Common myeloid progenitor, CD34-positive (primary cell): ENCODE measurements at regions not wholly inside any gene's neighbourhood (a gene's known extent, or its start where the extent isn't known, plus 50 kb on each side); places are given as distances from the start of the nearest gene placed in this dataset.
"Not testable (repeated sequence)": the region's sequence is repeated elsewhere in the genome, so short reads cannot be mapped to it uniquely, and the experiment has no call there.

Experiments used
- CTCF ChIA-PET: fragments of 350-600 bp; sonication (Branson Sonifier 250); formaldehyde crosslinking; loops from one replicate; lab custom pipeline; 2021; ENCODE audit warnings: antibody characterized with exemption; lab: Charles Lee
- POLR2A ChIA-PET: fragments of 350-600 bp; sonication (Branson Sonifier 250); formaldehyde crosslinking; loops from one replicate; lab custom pipeline; 2021; ENCODE audit warnings: antibody characterized with exemption; lab: Charles Lee
- DNase-seq, 3 donors: peaks; one replicate each; pipeline versions ENCODE4 v3.0.0 to v3.0.0-alpha.2; 2013
- H3K27ac ChIP-seq, 2 experiments: 1 replicate in 1 of 2; 2 replicates in 1 of 2; pipeline ENCODE4 v1.7.0; 2013; ENCODE audit warnings: inconsistent platforms in 2 of 2, low read length in 2 of 2, mild to moderate bottlenecking in 2 of 2, low read depth in 1 of 2, moderate library complexity in 1 of 2; ENCODE audit not compliant: severe bottlenecking in 2 of 2, insufficient read depth in 1 of 2, poor library complexity in 1 of 2
- H3K27me3 ChIP-seq, 5 experiments: replicated peaks in 2 of 5; 1 replicate in 3 of 5; 2 replicates in 2 of 5; pipeline versions ENCODE4 v1.6.1 to v1.7.0; 2013; ENCODE audit warnings: low read length in 4 of 5, mild to moderate bottlenecking in 2 of 5, moderate library complexity in 2 of 5, inconsistent platforms in 1 of 5; ENCODE audit not compliant: insufficient read depth in 5 of 5, control insufficient read depth in 4 of 5
- H3K36me3 ChIP-seq, 4 experiments: 1 replicate in 2 of 4; 2 replicates in 2 of 4; pipeline versions ENCODE4 v1.6.1 to v1.7.0; 2013; ENCODE audit warnings: low read length in 3 of 4, control low read depth in 1 of 4, mild to moderate bottlenecking in 1 of 4; ENCODE audit not compliant: control insufficient read depth in 4 of 4, insufficient read depth in 4 of 4
- H3K4me1 ChIP-seq, 4 experiments: 1 replicate in 3 of 4; 2 replicates in 1 of 4; pipeline versions ENCODE4 v1.6.1 to v1.7.1; 2013; ENCODE audit warnings: low read length in 3 of 4, mild to moderate bottlenecking in 3 of 4, control low read depth in 1 of 4, inconsistent platforms in 1 of 4, moderate library complexity in 1 of 4; ENCODE audit not compliant: control insufficient read depth in 4 of 4, insufficient read depth in 4 of 4; ENCODE audit errors: control extremely low read depth in 1 of 4
- H3K4me3 ChIP-seq, 7 experiments: 1 replicate in 4 of 7; 2 replicates in 3 of 7; pipeline versions ENCODE4 v1.5.1 to v1.7.0; 2013; ENCODE audit warnings: mild to moderate bottlenecking in 7 of 7, low read length in 6 of 7, moderate library complexity in 6 of 7, inconsistent platforms in 2 of 7, low read depth in 2 of 7, control low read depth in 1 of 7; ENCODE audit not compliant: insufficient read depth in 4 of 7, control insufficient read depth in 1 of 7; ENCODE audit errors: extremely low read depth in 1 of 7
- H3K9me3 ChIP-seq, 5 experiments: 1 replicate in 4 of 5; 2 replicates in 1 of 5; pipeline versions ENCODE4 v1.6.1 to v1.7.1; 2013; ENCODE audit warnings: low read length in 4 of 5, mild to moderate bottlenecking in 2 of 5, inconsistent platforms in 1 of 5, low read depth in 1 of 5, moderate library complexity in 1 of 5; ENCODE audit not compliant: control insufficient read depth in 4 of 5, insufficient read depth in 2 of 5; ENCODE audit errors: control extremely low read depth in 1 of 5
- WGBS: methylation state at CpG from one replicate; pipeline ENCODE4 v1.1.5; 2013; ENCODE audit not compliant: insufficient coverage; 5-methylcytosine and 5-hydroxymethylcytosine counted together

DNA sequence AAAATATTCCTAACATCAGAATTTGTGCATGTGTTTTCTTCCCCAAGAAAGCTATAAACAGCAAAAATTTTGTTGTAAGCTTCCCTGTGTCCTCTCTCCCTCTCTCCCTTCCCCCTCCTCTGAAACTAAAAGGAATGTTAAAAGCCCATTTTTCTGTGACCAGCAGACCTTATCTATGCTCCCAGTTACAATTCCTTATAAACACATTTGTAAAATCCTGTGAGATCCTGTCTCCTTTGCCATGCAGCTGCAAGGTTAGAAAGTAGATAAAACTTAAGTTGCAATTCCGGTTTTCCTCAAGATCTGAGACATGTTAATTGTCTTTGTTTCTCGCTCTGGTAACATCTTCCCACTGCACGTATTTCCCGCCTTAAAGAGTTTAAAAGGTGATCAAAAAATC lies 370.3 kb upstream of the TRPC7 start:
- POLR2A ChIA-PET, H3K36me3 ChIP-seq, H3K4me3 ChIP-seq, H3K27me3 ChIP-seq, DNase-seq, H3K27ac ChIP-seq, H3K9me3 ChIP-seq, H3K4me1 ChIP-seq: not testable (repeated sequence)
- CTCF ChIA-PET: interaction anchor here (1.0 kb wide), 1 partner anchor 9 kb away, joined by 4 read pairs; no protein-coding TSS in a partner anchor
- WGBS: 70% methylated on average over 4 of the region's 4 CpGs

DNA sequence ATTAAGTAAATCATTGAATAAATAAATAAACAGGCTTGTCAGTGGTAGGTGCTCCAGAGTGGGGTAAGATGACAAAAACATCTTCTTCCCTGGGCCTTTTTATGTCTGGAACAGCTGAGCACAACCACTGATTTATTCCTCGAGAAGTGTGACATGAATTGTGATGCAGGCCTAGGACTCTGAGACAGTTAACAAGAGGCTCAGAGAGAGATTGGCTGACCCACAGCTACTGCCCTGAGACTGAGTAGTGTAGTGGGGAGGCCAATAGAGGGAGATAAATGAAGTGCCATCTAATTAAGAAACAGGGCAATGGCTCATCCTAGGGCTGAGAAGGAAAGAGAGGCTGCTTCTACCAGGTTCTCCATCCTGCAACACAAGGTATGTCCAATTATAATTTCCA lies 369.3 kb upstream of the TRPC7 start:
- H3K4me1 ChIP-seq: no peaks in the 10 kb centered on the region
- no peaks in the 10 kb centered on the region for H3K36me3 ChIP-seq
- no peaks in the 10 kb centered on the region for H3K27me3 ChIP-seq
- 100% methylated on average over 1 of the region's 1 CpG for WGBS
- H3K27ac ChIP-seq: no peak overlapping the region
- H3K9me3 ChIP-seq: peaks cover 0 to 3% (median 0%) of the 10 kb centered on the region in 5 experiments
- POLR2A ChIA-PET: no interaction called here
- no peak overlapping the region for H3K4me3 ChIP-seq
- no peak for DNase-seq
- CTCF ChIA-PET: no interaction called here

DNA sequence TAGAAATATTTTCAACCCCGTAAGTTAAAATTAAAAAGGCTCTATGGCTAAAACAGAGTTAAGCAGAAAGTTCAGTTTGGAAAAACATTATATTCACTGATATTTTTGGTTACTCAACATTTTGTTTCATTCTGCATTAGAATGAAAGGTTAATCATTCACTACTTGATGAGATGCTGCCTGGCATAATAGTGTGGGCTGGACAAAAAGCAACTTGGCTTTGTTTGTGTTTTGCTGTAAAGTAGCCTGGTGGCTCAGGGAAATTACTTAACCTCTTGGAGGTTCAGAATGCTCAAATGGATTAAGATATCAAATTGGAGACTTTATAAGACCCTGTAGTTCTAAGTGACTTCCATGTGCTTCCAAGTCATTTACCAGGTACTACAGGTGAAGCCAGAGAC lies 367.4 kb upstream of the TRPC7 start:
- Histone ChIP-seq H3K27me3 (no peaks in the 10 kb centered on the region), H3K9me3 (peaks cover 0 to 3% (median 0%) of the 10 kb centered on the region in 5 experiments), H3K4me1 (no peaks in the 10 kb centered on the region), H3K4me3 (no peak overlapping the region), H3K27ac (no peak overlapping the region), H3K36me3 (no peaks in the 10 kb centered on the region)
- DNase-seq: no peak
- ChIA-PET POLR2A (no interaction called here), CTCF (no interaction called here)
- no CpG with 5 or more reads among the region's 1 CpG for WGBS

DNA sequence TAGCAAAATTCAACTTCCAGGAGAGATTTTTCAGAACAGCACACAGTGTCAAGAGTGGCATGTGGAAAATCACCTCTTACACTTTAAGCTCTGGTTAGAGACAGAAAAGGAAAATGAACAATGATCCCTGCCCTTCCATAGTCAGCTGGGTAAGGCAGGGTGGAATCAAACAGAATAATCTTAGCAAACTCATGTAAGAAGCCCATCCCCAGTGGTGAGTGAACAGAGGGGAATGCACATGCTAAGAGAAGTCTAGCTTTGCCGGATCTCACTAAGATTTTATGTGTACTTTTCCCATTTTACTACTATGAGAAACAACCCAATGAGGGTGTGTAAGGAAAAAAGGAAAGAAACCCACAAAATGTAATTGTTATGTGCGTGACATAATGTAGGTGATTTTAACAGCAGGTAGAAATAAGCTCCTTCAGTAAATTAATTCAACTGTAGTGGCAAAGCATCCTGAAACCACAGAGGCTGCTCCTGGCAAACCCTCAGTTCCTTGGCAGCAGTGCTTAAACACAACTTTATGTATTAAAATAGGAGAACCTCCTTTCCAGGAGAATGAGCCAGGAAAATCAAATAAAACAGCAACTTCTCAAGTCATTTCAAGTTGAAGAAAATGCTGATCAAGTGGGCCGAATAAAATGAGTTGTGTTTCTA lies 366.0 kb upstream of the TRPC7 start:
- Histone ChIP-seq H3K27me3 (no peaks in the 10 kb centered on the region), H3K9me3 (peaks cover 0 to 3% (median 0%) of the 10 kb centered on the region in 5 experiments), H3K4me1 (no peaks in the 10 kb centered on the region), H3K36me3 (no peaks in the 10 kb centered on the region), H3K27ac (no peak overlapping the region), H3K4me3 (no peak overlapping the region)
- ChIA-PET CTCF (no interaction called here), POLR2A (no interaction called here)
- DNase-seq: no peak
- 83% methylated on average over 1 of the region's 3 CpGs for WGBS

DNA sequence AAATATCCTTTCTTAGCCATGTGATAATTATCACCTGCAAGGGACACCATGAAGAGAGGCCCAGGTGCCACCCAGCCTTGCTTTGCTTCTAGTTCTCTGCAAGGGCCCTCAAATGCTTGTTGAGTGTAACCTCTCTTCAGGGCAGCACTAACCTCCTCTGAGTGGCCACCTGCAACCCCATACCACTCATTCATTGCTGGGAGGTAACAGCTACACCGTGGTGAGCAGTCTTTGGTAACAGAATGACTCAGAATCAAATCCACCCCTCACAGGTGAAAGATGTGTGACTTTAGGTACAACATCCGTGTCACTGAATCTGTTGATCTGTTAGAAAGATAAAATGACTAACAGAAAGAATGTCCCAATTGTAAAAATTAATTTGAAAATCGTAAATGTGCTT lies 365.1 kb upstream of the TRPC7 start:
- no peaks in the 10 kb centered on the region for H3K36me3 ChIP-seq
- no peak for DNase-seq
- no peaks in the 10 kb centered on the region for H3K4me1 ChIP-seq
- H3K27ac ChIP-seq: no peak overlapping the region
- ChIA-PET POLR2A (no interaction called here), CTCF (no interaction called here)
- no peak overlapping the region for H3K4me3 ChIP-seq
- WGBS: 100% methylated on average over 1 of the region's 3 CpGs
- H3K27me3 ChIP-seq: no peaks in the 10 kb centered on the region
- peaks cover 0 to 3% (median 0%) of the 10 kb centered on the region in 5 experiments for H3K9me3 ChIP-seq

DNA sequence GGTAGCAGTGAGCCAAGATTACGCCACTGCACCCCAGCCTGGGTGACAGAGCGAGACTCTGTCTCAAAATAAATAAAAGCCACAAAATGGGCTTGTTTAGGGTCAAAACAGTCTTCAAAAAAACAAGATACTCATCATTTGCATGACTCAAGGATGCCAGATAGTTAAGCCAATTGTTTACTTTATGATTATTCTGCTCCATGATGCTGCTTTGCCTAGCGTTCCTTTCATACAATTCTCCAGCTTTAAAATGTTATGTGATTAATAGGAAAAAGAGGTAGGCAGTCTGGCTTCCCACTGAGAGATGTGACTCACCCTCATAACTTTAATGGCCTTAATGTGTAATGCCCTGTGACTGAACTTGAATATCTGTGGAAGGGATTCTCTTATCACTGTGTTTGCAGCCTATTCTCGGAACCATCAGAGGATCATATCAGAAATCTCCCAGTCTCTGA lies 364.6 kb upstream of the TRPC7 start:
- no peaks in the 10 kb centered on the region for H3K36me3 ChIP-seq
- no peak overlapping the region for H3K4me3 ChIP-seq
- peaks cover 0 to 3% (median 0%) of the 10 kb centered on the region in 5 experiments for H3K9me3 ChIP-seq
- POLR2A ChIA-PET: no interaction called here
- H3K4me1 ChIP-seq: no peaks in the 10 kb centered on the region
- CTCF ChIA-PET: no interaction called here
- H3K27me3 ChIP-seq: no peaks in the 10 kb centered on the region
- DNase-seq: no peak
- 100% methylated on average over 1 of the region's 4 CpGs for WGBS
- no peak overlapping the region for H3K27ac ChIP-seq

DNA sequence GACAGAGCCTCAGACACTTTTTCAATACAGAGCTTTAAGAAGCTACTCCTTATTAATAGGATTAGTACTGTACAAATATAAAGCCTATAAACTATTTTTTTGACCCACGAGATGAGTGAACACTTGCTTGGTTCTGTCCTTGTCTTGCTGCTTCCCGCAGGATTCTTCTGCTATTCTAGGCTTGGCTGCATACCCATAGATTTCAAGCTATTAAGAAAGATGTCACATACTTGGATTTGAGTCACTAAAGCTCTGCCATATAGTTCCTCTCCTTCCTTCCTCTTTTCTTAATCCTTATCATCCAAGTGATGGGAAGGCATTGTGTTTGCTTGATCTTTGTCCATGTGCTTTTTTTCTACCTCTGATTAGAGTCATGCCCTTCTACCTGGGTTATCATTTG lies 361.2 kb upstream of the TRPC7 start:
- H3K4me3 ChIP-seq: no peak overlapping the region
- CTCF ChIA-PET: interaction anchor here (0.7 kb wide), 1 partner anchor 10 kb away, joined by 4 read pairs; no protein-coding TSS in a partner anchor
- no peaks in the 10 kb centered on the region for H3K4me1 ChIP-seq
- POLR2A ChIA-PET: interaction anchor here (0.6 kb wide), 2 partner anchors 471 to 723 kb away, joined by 3 read pairs; no protein-coding TSS in a partner anchor
- H3K27me3 ChIP-seq: no peaks in the 10 kb centered on the region
- no peak overlapping the region for H3K27ac ChIP-seq
- no peaks in the 10 kb centered on the region for H3K36me3 ChIP-seq
- DNase-seq: no peak
- no peaks in the 10 kb centered on the region for H3K9me3 ChIP-seq
- WGBS: 95% methylated on average over 2 of the region's 2 CpGs
